ENCODE measurements at regions not wholly inside any gene's neighbourhood (a gene's known extent, or its start where the extent isn't known, plus 50 kb on each side); places are given as distances from the start of the nearest gene placed in this dataset.

GRCh38 chr5:8429778-8430758 is 561.1 kb downstream of the MTRR start:
- no peaks in the 10 kb centered on the region for H3K9me3 ChIP-seq
- ChIA-PET CTCF (interaction anchor here (0.9 kb wide), 1 partner anchor 12 kb away, joined by 3 read pairs; no protein-coding TSS in a partner anchor), POLR2A (no interaction called here)
- no peak overlapping the region for H3K4me2 ChIP-seq
- no peak overlapping the region for H3K4me3 ChIP-seq
- ATAC-seq: no peak
- 15% methylated on average over 6 of the region's 24 CpGs for WGBS (ENCODE audit: missing lambda C conversion rate)
- no peak overlapping the region for H3K27ac ChIP-seq
- no peak for TF ChIP-seq HES2 (IDR thresholded peaks at IDR 0.05)
- no peak for TF ChIP-seq ZSCAN20 (CRISPR knock-in tag; IDR thresholded peaks at IDR 0.05)
- TF ChIP-seq EP300 (IDR thresholded peaks at IDR 0.05): no peak
- TF ChIP-seq MAX (IDR thresholded peaks at IDR 0.05): no peak
- no peak for TF ChIP-seq MAZ (IDR thresholded peaks at IDR 0.05; ENCODE audit: borderline replicate concordance, low read depth, low read length)
- TF ChIP-seq RFX5 (IDR thresholded peaks at IDR 0.05): no peak
- no peak for TF ChIP-seq RARB (CRISPR knock-in tag; IDR thresholded peaks at IDR 0.05)
- no peak for TF ChIP-seq RNF2 (IDR thresholded peaks at IDR 0.05; ENCODE audit: borderline replicate concordance, low read depth)
- no peak for TF ChIP-seq CTCF (IDR thresholded peaks at IDR 0.05)
- FAIRE-seq: no peak
- DNase-seq (ENCODE audit: low read depth in 1 of 2, low spot score in 1 of 2): no peak
- H3K4me1 ChIP-seq: no peaks in the 10 kb centered on the region

GRCh38 chr5:8434501-8434900 is 565.6 kb downstream of the MTRR start:
- ATAC-seq: no peak
- FAIRE-seq: no peak
- ChIA-PET POLR2A (no interaction called here), CTCF (no interaction called here)
- TF ChIP-seq EHF (CRISPR knock-in tag; IDR thresholded peaks at IDR 0.05) (no peak), FOXS1 (CRISPR knock-in tag; IDR thresholded peaks at IDR 0.05) (no peak), PHF8 (IDR thresholded peaks at IDR 0.05; ENCODE audit: borderline replicate concordance, low read depth) (no peak), HOXA7 (CRISPR knock-in tag; IDR thresholded peaks at IDR 0.05) (no peak), KDM1A (IDR thresholded peaks at IDR 0.05; ENCODE audit: low read depth) (no peak), CBX2 (IDR thresholded peaks at IDR 0.05; ENCODE audit: borderline replicate concordance, low read depth) (no peak), KDM5A (IDR thresholded peaks at IDR 0.05) (no peak), ZFP36 (IDR thresholded peaks at IDR 0.05; ENCODE audit: borderline replicate concordance, partially characterized antibody) (no peak), BHLHE40 (IDR thresholded peaks at IDR 0.05; ENCODE audit: low read depth, low read length) (no peak), MAFK (IDR thresholded peaks at IDR 0.05; ENCODE audit: partially characterized antibody) (no peak), GATA3 (IDR thresholded peaks at IDR 0.05; ENCODE audit: borderline replicate concordance) (no peak), MYC (IDR thresholded peaks at IDR 0.05; ENCODE audit: borderline replicate concordance, low read length) (no peak), ZSCAN20 (CRISPR knock-in tag; IDR thresholded peaks at IDR 0.05) (no peak)
- WGBS (ENCODE audit: missing lambda C conversion rate): 15% methylated on average over 2 of the region's 2 CpGs
- no peaks in the 10 kb centered on the region for H3K9me3 ChIP-seq
- H3K4me2 ChIP-seq: no peak overlapping the region
- H3K4me1 ChIP-seq: no peaks in the 10 kb centered on the region
- DNase-seq (ENCODE audit: low read depth in 1 of 2, low spot score in 1 of 2): no peak
- H3K27ac ChIP-seq: no peak overlapping the region
- H3K4me3 ChIP-seq: no peak overlapping the region

GRCh38 chr5:8436924-8437323 is 568.0 kb downstream of the MTRR start:
- FAIRE-seq: no peak
- no peak for ATAC-seq
- TF ChIP-seq NFE2L2 (conservative IDR thresholded peaks at IDR 0.05; ENCODE audit: low read length) (no peak), RCOR1 (IDR thresholded peaks at IDR 0.05; ENCODE audit: low read depth, low read length) (no peak), ZSCAN20 (CRISPR knock-in tag; IDR thresholded peaks at IDR 0.05) (no peak), HMGXB4 (CRISPR knock-in tag; IDR thresholded peaks at IDR 0.05; ENCODE audit: borderline replicate concordance) (no peak), EHMT2 (IDR thresholded peaks at IDR 0.05; ENCODE audit: low read depth) (no peak), JUNB (IDR thresholded peaks at IDR 0.05) (no peak), HDAC2 (IDR thresholded peaks at IDR 0.05) (no peak), POLR2A (IDR thresholded peaks at IDR 0.05; ENCODE audit: low read length) (no peak), RARB (CRISPR knock-in tag; IDR thresholded peaks at IDR 0.05) (no peak), BHLHE40 (IDR thresholded peaks at IDR 0.05; ENCODE audit: low read depth, low read length) (no peak), CBX2 (IDR thresholded peaks at IDR 0.05; ENCODE audit: borderline replicate concordance, low read depth) (no peak), GATA3 (IDR thresholded peaks at IDR 0.05; ENCODE audit: borderline replicate concordance) (no peak), ELK1 (IDR thresholded peaks at IDR 0.05; ENCODE audit: low read depth, low read length) (no peak), MAZ (IDR thresholded peaks at IDR 0.05; ENCODE audit: borderline replicate concordance, low read depth, low read length) (no peak), EP300 (IDR thresholded peaks at IDR 0.05) (no peak)
- Histone ChIP-seq H3K9me3 (no peaks in the 10 kb centered on the region), H3K4me3 (no peak overlapping the region), H3K27ac (no peak overlapping the region), H3K4me1 (no peaks in the 10 kb centered on the region), H3K4me2 (no peak overlapping the region)
- CTCF ChIA-PET: no interaction called here
- 5% methylated on average over 1 of the region's 1 CpG for WGBS (ENCODE audit: missing lambda C conversion rate)
- POLR2A ChIA-PET: no interaction called here
- DNase-seq (ENCODE audit: low read depth in 1 of 2, low spot score in 1 of 2): no peak
